Tibial nerve (tissue), 4 donors: ENCODE measurements at regions not wholly inside any gene's neighbourhood (a gene's known extent, or its start where the extent isn't known, plus 50 kb on each side); places are given as distances from the start of the nearest gene placed in this dataset.

Source experiments
- DNase-seq, 2 donors: peaks; one replicate each; pipeline ENCODE4 v3.0.0-alpha.2; 2019; ENCODE audit warnings: low spot score in 2 of 2
- H3K27ac ChIP-seq, 4 donors: fragments of 200-600 bp; sonication (generic) in 3 of 4; one replicate each; pipeline ENCODE4 v1.5.1; 2017 to 2019; ENCODE audit warnings: mild to moderate bottlenecking in 1 of 4
- H3K27me3 ChIP-seq, 2 donors: fragments of 200-600 bp; sonication (generic) in 1 of 2; one replicate each; pipeline versions ENCODE4 v1.5.1 to v1.6.0; 2017 to 2019
- H3K36me3 ChIP-seq, 3 donors: fragments of 200-600 bp; sonication (generic); one replicate each; pipeline ENCODE4 v1.5.1; 2018 to 2019
- H3K4me1 ChIP-seq, 4 donors: fragments of 200-600 bp; sonication (generic) in 3 of 4; one replicate each; pipeline ENCODE4 v1.5.1; 2017 to 2019
- H3K4me3 ChIP-seq, 4 donors: fragments of 200-600 bp; sonication (generic) in 3 of 4; one replicate each; pipeline ENCODE4 v1.5.1; 2017 to 2019; ENCODE audit warnings: mild to moderate bottlenecking in 1 of 4, moderate library complexity in 1 of 4
- H3K9me3 ChIP-seq, 4 donors: fragments of 200-600 bp; sonication (generic) in 3 of 4; one replicate each; pipeline ENCODE4 v1.5.1; 2017 to 2019
- CTCF ChIP-seq, 5 experiments: fragments of 200-600 bp in 3 of 5; fragments of 450-650 bp in 2 of 5; sonication (generic) in 3 of 5; IDR thresholded peaks; one replicate each; pipeline ENCODE4 v1.5.1; 2016 to 2019; ENCODE audit warnings: antibody characterized with exemption in 5 of 5, mild to moderate bottlenecking in 3 of 5, moderate library complexity in 2 of 5
- EP300 ChIP-seq, 2 donors: sonication (generic); formaldehyde crosslinking; IDR thresholded peaks; one replicate each; pipeline ENCODE4 v1.6.1; 2017; ENCODE audit warnings: antibody characterized with exemption in 2 of 2, mild to moderate bottlenecking in 1 of 2
- POLR2A ChIP-seq, 2 donors: fragments of 450-650 bp; IDR thresholded peaks; one replicate each; pipeline ENCODE4 v1.6.1; 2017; ENCODE audit warnings: antibody characterized with exemption in 2 of 2, mild to moderate bottlenecking in 2 of 2, moderate library complexity in 2 of 2
- WGBS, 2 donors: methylation state at CpG; one replicate each; pipeline ENCODE4 v1.1.5; 2018; 5-methylcytosine and 5-hydroxymethylcytosine counted together

GRCh38 chr11:69935941-69936505, 116.8 kb upstream of the FGF3 start:
- H3K36me3 ChIP-seq = no peaks in the 10 kb centered on the region
- H3K27me3 ChIP-seq = peaks cover 0 to 1% of the 10 kb centered on the region in 2 donors
- H3K4me1 ChIP-seq = peaks cover 0 to 8% (median 0%) of the 10 kb centered on the region in 4 donors
- TF ChIP-seq POLR2A (IDR thresholded peaks at IDR 0.05) = no peak
- no peak for TF ChIP-seq CTCF (IDR thresholded peaks at IDR 0.05)
- TF ChIP-seq EP300 (IDR thresholded peaks at IDR 0.05) = no peak
- no peak overlapping the region for H3K27ac ChIP-seq
- DNase-seq = no peak
- H3K9me3 ChIP-seq = peaks cover 0 to 2% (median 0%) of the 10 kb centered on the region in 4 donors
- no peak overlapping the region for H3K4me3 ChIP-seq

GRCh38 chr11:69936771-69937170, 117.6 kb upstream of the FGF3 start:
- peaks cover 0 to 8% (median 0%) of the 10 kb centered on the region in 4 donors for H3K4me1 ChIP-seq
- no peak for TF ChIP-seq EP300 (IDR thresholded peaks at IDR 0.05)
- TF ChIP-seq POLR2A (IDR thresholded peaks at IDR 0.05) = no peak
- no peak for TF ChIP-seq CTCF (IDR thresholded peaks at IDR 0.05)
- H3K27ac ChIP-seq = no peak overlapping the region
- H3K4me3 ChIP-seq = no peak overlapping the region
- H3K36me3 ChIP-seq = no peaks in the 10 kb centered on the region
- H3K27me3 ChIP-seq = no peaks in the 10 kb centered on the region
- peaks cover 0 to 2% (median 0%) of the 10 kb centered on the region in 4 donors for H3K9me3 ChIP-seq
- WGBS, 2 donors = 85 to 91% methylated on average over 2 of the region's 2 CpGs
- DNase-seq = no peak

GRCh38 chr11:69938206-69938605, 119.0 kb upstream of the FGF3 start:
- no peaks in the 10 kb centered on the region for H3K27me3 ChIP-seq
- 90% methylated on average over 13 of the region's 13 CpGs for WGBS, 2 donors

GRCh38 chr11:69939551-69940245, 120.5 kb upstream of the FGF3 start:
- DNase-seq = no peak
- H3K36me3 ChIP-seq = no peaks in the 10 kb centered on the region
- peak overlapping the region in 2 of 4 donors; percentile 64 to 65 for H3K27ac ChIP-seq
- peaks cover 0 to 8% (median 0%) of the 10 kb centered on the region in 4 donors for H3K4me1 ChIP-seq
- H3K9me3 ChIP-seq = peaks cover 0 to 2% (median 0%) of the 10 kb centered on the region in 4 donors
- H3K27me3 ChIP-seq = no peaks in the 10 kb centered on the region
- peak overlapping the region in 1 of 4 donors; percentile 7 for H3K4me3 ChIP-seq
- TF ChIP-seq POLR2A (IDR thresholded peaks at IDR 0.05) = no peak
- no peak for TF ChIP-seq EP300 (IDR thresholded peaks at IDR 0.05)
- TF ChIP-seq CTCF (IDR thresholded peaks at IDR 0.05) = no peak
- WGBS, 2 donors = 38 to 42% methylated on average over 14 to 28 of the region's 28 CpGs

More at GRCh38 chr11:69938206-69938605, 119.0 kb upstream of the FGF3 start:
- H3K4me3 ChIP-seq = no peak overlapping the region
- DNase-seq = no peak
- peaks cover 0 to 2% (median 0%) of the 10 kb centered on the region in 4 donors for H3K9me3 ChIP-seq
- peaks cover 0 to 8% (median 0%) of the 10 kb centered on the region in 4 donors for H3K4me1 ChIP-seq
- no peak overlapping the region for H3K27ac ChIP-seq
- no peaks in the 10 kb centered on the region for H3K36me3 ChIP-seq
- TF ChIP-seq POLR2A (IDR thresholded peaks at IDR 0.05) = no peak
- TF ChIP-seq CTCF (IDR thresholded peaks at IDR 0.05) = no peak
- TF ChIP-seq EP300 (IDR thresholded peaks at IDR 0.05) = no peak

- TF ChIP-seq CTCF (IDR thresholded peaks at IDR 0.05) (no peak), EP300 (IDR thresholded peaks at IDR 0.05) (no peak), POLR2A (IDR thresholded peaks at IDR 0.05) (no peak)
- Histone ChIP-seq H3K4me3 (no peak overlapping the region), H3K36me3 (no peaks in the 10 kb centered on the region), H3K27me3 (no peaks in the 10 kb centered on the region), H3K9me3 (peaks cover 0 to 2% (median 0%) of the 10 kb centered on the region in 4 donors), H3K27ac (peak overlapping the region in 2 of 4 donors; percentile 64 to 65), H3K4me1 (peaks cover 0 to 8% (median 0%) of the 10 kb centered on the region in 4 donors)
- DNase-seq = no peak
- 80 to 81% methylated on average over 6 of the region's 6 CpGs for WGBS, 2 donors
These were observed 121.0 kb upstream of the FGF3 start for GRCh38 chr11:69940246-69940610.
